SU-DHL-6 (cell line): ENCODE measurements at regions not wholly inside any gene's neighbourhood (a gene's known extent, or its start where the extent isn't known, plus 50 kb on each side); places are given as distances from the start of the nearest gene placed in this dataset.

Experiments
- H2AFZ ChIP-seq: fragments of 200-600 bp; sonication (generic); 2 replicates; pipeline ENCODE4 v1.6.1; 2014; ENCODE audit warnings: low read depth, mild to moderate bottlenecking, moderate library complexity, mixed read lengths, antibody characterized with exemption, low read length; ENCODE audit not compliant: severe bottlenecking
- H3F3A ChIP-seq: fragments of 200-600 bp; shearing (Covaris generic); 2 replicates; pipeline ENCODE4 v1.6.0; 2016; ENCODE audit warnings: antibody characterized with exemption, mild to moderate bottlenecking; ENCODE audit not compliant: insufficient read depth
- H3K27ac ChIP-seq: fragments of 200-600 bp; sonication (generic); 2 replicates; pipeline ENCODE4 v1.5.1; 2016; ENCODE audit warnings: low read depth, mild to moderate bottlenecking, low read length, moderate library complexity, mixed read lengths
- H3K27me3 ChIP-seq: fragments of 200-600 bp; sonication (generic), shearing (Covaris generic); 2 replicates; pipeline ENCODE4 v1.6.0; 2014; ENCODE audit warnings: mild to moderate bottlenecking, low read length
- H3K36me3 ChIP-seq: fragments of 200-600 bp; sonication (generic); 2 replicates; pipeline ENCODE4 v1.6.1; 2014; ENCODE audit warnings: mild to moderate bottlenecking, low read length, mixed read lengths
- H3K4me2 ChIP-seq: fragments of 300-600, 200-600 bp; shearing (Covaris generic), sonication (generic); 2 replicates; pipeline ENCODE4 v1.6.0; 2014; ENCODE audit warnings: low read length, low read depth, mild to moderate bottlenecking; ENCODE audit not compliant: poor library complexity, severe bottlenecking
- H3K4me3 ChIP-seq: fragments of 200-600 bp; sonication (generic); 2 replicates; pipeline ENCODE4 v1.5.1; 2014; ENCODE audit warnings: antibody characterized with exemption, low read length, mild to moderate bottlenecking, mixed read lengths; ENCODE audit not compliant: insufficient read depth, poor library complexity, severe bottlenecking
- H3K79me2 ChIP-seq: fragments of 200-600 bp; sonication (generic); 2 replicates; pipeline ENCODE4 v1.6.1; 2014; ENCODE audit warnings: mild to moderate bottlenecking, low read length, moderate library complexity; ENCODE audit not compliant: insufficient read depth
- H3K9ac ChIP-seq: fragments of 200-600 bp; sonication (generic); 2 replicates; pipeline ENCODE4 v1.7.0; 2014; ENCODE audit warnings: mild to moderate bottlenecking, low read length
- H3K9me2 ChIP-seq: fragments of 200-600 bp; sonication (generic); replicated peaks from 2 replicates; pipeline ENCODE4 v1.6.1; 2014; ENCODE audit warnings: low read length; ENCODE audit not compliant: insufficient read depth
- H3K9me3 ChIP-seq: fragments of 200-600 bp; sonication (generic); 2 replicates; pipeline ENCODE4 v1.6.1; 2014; ENCODE audit warnings: low read length, mixed read lengths; ENCODE audit not compliant: insufficient read depth
- H4K20me1 ChIP-seq: fragments of 200-600 bp; sonication (generic); 2 replicates; pipeline ENCODE4 v1.6.1; 2014; ENCODE audit warnings: low read depth, mild to moderate bottlenecking, antibody characterized with exemption, low read length, moderate library complexity, mixed read lengths
- CTCF ChIP-seq: fragments of 200-600 bp; sonication (generic); IDR thresholded peaks from one replicate; pipeline ENCODE4 v1.5.1; 2017; ENCODE audit warnings: antibody characterized with exemption, mild to moderate bottlenecking, low read length, moderate library complexity; ENCODE audit not compliant: insufficient read depth, poor library complexity, severe bottlenecking
- EZH2phosphoT487 ChIP-seq: fragments of 200-600 bp; sonication (generic), shearing (Covaris generic); conservative IDR thresholded peaks from 2 replicates; pipeline ENCODE4 v1.6.1; 2018; ENCODE audit warnings: mild to moderate bottlenecking, antibody characterized with exemption, low read length, moderate library complexity, mixed read lengths

DNA sequence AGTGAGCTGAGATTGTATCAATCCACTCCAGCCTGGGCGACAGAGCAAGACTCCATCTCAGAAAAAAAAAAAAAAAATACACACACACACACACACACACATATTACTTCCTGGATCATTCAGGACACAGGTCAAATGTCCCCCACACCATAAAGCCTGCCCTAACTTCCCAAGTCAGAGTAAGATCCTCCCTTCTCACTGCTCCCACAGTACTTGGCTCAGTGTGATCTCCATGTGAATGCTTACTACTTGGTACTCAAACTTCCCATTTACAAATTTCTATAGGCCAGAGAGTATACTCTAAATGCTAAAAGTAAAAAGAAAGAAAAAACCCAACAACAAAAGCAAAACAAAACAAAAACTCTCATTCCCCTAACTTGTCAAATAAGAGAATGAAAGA, 386.8 kb downstream of the SLITRK6 start:
- Histone ChIP-seq H3K27me3 (no peaks in the 10 kb centered on the region), H3K27ac (no peak overlapping the region), H3K4me3 (no peak overlapping the region), H2AFZ (no peak overlapping the region), H3K9me2 (no peaks in the 10 kb centered on the region), H4K20me1 (no peaks in the 10 kb centered on the region), H3K4me2 (no peak overlapping the region), H3K79me2 (no peaks in the 10 kb centered on the region), H3K36me3 (no peaks in the 10 kb centered on the region; the same call in 1 of the 2 replicates), H3K9ac (no peak overlapping the region), H3K9me3 (no peaks in the 10 kb centered on the region), H3F3A (no peaks in the 10 kb centered on the region)
- TF ChIP-seq EZH2phosphoT487 = no peak
- no peak for TF ChIP-seq CTCF

DNA sequence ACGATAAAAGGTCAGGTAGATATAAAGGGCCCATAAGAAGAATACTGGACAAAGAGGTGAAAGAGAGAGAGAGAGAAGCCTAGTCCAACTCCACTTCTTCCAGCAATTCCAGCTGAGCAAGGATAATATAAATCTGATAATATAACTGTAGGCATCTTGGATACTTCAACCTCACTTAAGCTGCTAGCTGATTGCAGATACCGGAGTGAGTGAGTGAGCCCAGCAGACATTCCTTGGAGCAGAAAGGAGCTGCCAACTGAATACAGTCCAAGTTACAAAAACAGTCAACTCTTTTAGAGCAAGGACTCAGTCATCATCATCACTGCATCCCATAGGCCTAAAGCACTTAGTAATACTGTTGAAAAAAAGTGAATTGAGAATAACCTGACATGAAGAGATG, 387.6 kb downstream of the SLITRK6 start:
- Histone ChIP-seq H3K27ac (no peak overlapping the region), H3K4me2 (no peak overlapping the region), H3K9me2 (no peaks in the 10 kb centered on the region), H3K36me3 (no peaks in the 10 kb centered on the region; the same call in 1 of the 2 replicates), H3K9ac (no peak overlapping the region), H3K79me2 (no peaks in the 10 kb centered on the region), H2AFZ (no peak overlapping the region), H3K27me3 (no peaks in the 10 kb centered on the region), H3K9me3 (no peaks in the 10 kb centered on the region), H3F3A (no peaks in the 10 kb centered on the region), H4K20me1 (no peaks in the 10 kb centered on the region), H3K4me3 (no peak overlapping the region)
- TF ChIP-seq EZH2phosphoT487 (no peak), CTCF (no peak)

DNA sequence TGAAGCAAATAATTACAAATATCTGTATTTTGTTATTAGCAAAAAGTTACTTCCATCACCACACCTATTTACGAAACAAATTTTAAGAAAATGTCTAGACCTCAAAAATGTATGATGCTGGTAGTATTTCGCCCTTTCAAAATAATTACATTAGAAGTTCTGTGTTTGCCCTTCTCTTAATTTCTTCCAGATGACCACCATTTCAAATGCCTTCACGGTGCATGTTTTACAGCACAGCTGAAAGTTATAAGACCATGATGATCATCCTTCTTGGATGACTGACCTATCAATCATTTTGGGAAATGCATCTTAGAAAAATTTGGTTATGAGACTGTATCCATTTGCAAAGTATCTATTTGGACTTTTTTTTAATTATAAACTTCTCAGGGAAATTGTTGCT, 390.8 kb downstream of the SLITRK6 start:
- Histone ChIP-seq H3K79me2 (no peaks in the 10 kb centered on the region), H3K36me3 (no peaks in the 10 kb centered on the region), H4K20me1 (no peaks in the 10 kb centered on the region), H3K9me2 (no peaks in the 10 kb centered on the region), H3K27ac (no peak overlapping the region), H3K27me3 (no peaks in the 10 kb centered on the region), H2AFZ (no peak overlapping the region), H3F3A (no peaks in the 10 kb centered on the region), H3K9ac (no peak overlapping the region), H3K4me2 (no peak overlapping the region), H3K4me3 (no peak overlapping the region), H3K9me3 (no peaks in the 10 kb centered on the region)
- TF ChIP-seq CTCF = no peak
- no peak for TF ChIP-seq EZH2phosphoT487
